Neural cell (in vitro differentiated cells): ENCODE measurements at regions not wholly inside any gene's neighbourhood (a gene's known extent, or its start where the extent isn't known, plus 50 kb on each side); places are given as distances from the start of the nearest gene placed in this dataset.

Source experiments
- H2AFZ ChIP-seq: fragments of 200-600, 300-800 bp; sonication (generic), shearing (Covaris generic); 2 replicates; pipeline ENCODE4 v1.6.0; 2014; ENCODE audit warnings: low read depth, mild to moderate bottlenecking, antibody characterized with exemption, low read length, moderate library complexity
- H3F3A ChIP-seq: fragments of 200-600 bp; shearing (Covaris generic); 2 replicates; pipeline ENCODE4 v1.6.1; 2016; ENCODE audit warnings: mild to moderate bottlenecking, moderate library complexity, mixed read lengths, antibody characterized with exemption, low read length; ENCODE audit not compliant: insufficient read depth, poor library complexity, severe bottlenecking
- H3K27ac ChIP-seq: fragments of 200-600, 300-800 bp; sonication (generic), shearing (Covaris generic); 2 replicates; pipeline ENCODE4 v1.5.1; 2014; ENCODE audit warnings: mild to moderate bottlenecking, low read length, moderate library complexity
- H3K27me3 ChIP-seq: fragments of 300-800, 200-600 bp; sonication (generic), shearing (Covaris generic); 2 replicates; pipeline ENCODE4 v1.6.0; 2014; ENCODE audit warnings: mild to moderate bottlenecking, low read depth, low read length, moderate library complexity; ENCODE audit not compliant: insufficient read depth
- H3K36me3 ChIP-seq: fragments of 300-800, 200-600 bp; sonication (generic), shearing (Covaris generic); 2 replicates; pipeline ENCODE4 v1.5.1; 2014; ENCODE audit warnings: mild to moderate bottlenecking, antibody characterized with exemption, low read length, moderate library complexity; ENCODE audit not compliant: insufficient read depth
- H3K4me2 ChIP-seq: fragments of 300-800, 200-600 bp; sonication (generic), shearing (Covaris generic); 2 replicates; pipeline ENCODE4 v1.6.0; 2014; ENCODE audit warnings: mild to moderate bottlenecking, low read length
- H3K4me3 ChIP-seq: fragments of 300-800, 200-600 bp; sonication (generic), shearing (Covaris generic); 2 replicates; pipeline ENCODE4 v1.5.1; 2014; ENCODE audit warnings: mild to moderate bottlenecking, low read length, moderate library complexity
- H3K79me2 ChIP-seq: fragments of 200-600 bp; shearing (Covaris generic); replicated peaks from 2 replicates; pipeline ENCODE4 v1.6.0; 2014; ENCODE audit warnings: mild to moderate bottlenecking, low read length, moderate library complexity; ENCODE audit not compliant: insufficient read depth
- H3K9ac ChIP-seq: fragments of 300-800, 200-600 bp; sonication (generic), shearing (Covaris generic); 2 replicates; pipeline ENCODE4 v1.6.1; 2016; ENCODE audit warnings: mild to moderate bottlenecking, low read length, mixed read lengths
- H3K9me2 ChIP-seq: fragments of 200-600 bp; shearing (Covaris generic); 2 replicates; pipeline ENCODE4 v1.6.1; 2016; ENCODE audit warnings: mild to moderate bottlenecking, low read length, mixed read lengths; ENCODE audit not compliant: insufficient read depth
- H3K9me3 ChIP-seq: fragments of 200-600, 300-800 bp; sonication (generic), shearing (Covaris generic); 2 replicates; pipeline ENCODE4 v1.6.1; 2016; ENCODE audit warnings: mild to moderate bottlenecking, mixed run types, low read length, moderate library complexity, mixed read lengths
- H4K20me1 ChIP-seq: fragments of 200-600 bp; shearing (Covaris generic); 2 replicates; pipeline ENCODE4 v1.6.1; 2016; ENCODE audit warnings: mild to moderate bottlenecking, mixed run types; ENCODE audit not compliant: insufficient read depth
- CTCF ChIP-seq: fragments of 450-650 bp; IDR thresholded peaks from 2 replicates; pipeline ENCODE4 v1.5.1; 2014; ENCODE audit warnings: antibody characterized with exemption, mild to moderate bottlenecking, moderate library complexity; ENCODE audit not compliant: poor library complexity, severe bottlenecking
- EP300 ChIP-seq: fragments of 450-650 bp; conservative IDR thresholded peaks from 2 replicates; pipeline ENCODE4 v1.6.1; 2014; ENCODE audit warnings: antibody characterized with exemption, mild to moderate bottlenecking, moderate library complexity; ENCODE audit not compliant: poor library complexity, severe bottlenecking
- EZH2 ChIP-seq: fragments of 200-600, 300-800 bp; shearing (Covaris generic), sonication (generic); IDR thresholded peaks from 2 replicates; pipeline ENCODE4 v1.6.1; 2014; ENCODE audit warnings: antibody characterized with exemption, low read length, borderline replicate concordance, mild to moderate bottlenecking; ENCODE audit not compliant: insufficient read depth, poor library complexity, severe bottlenecking
- MXI1 ChIP-seq: fragments of 450-650 bp; conservative IDR thresholded peaks from 2 replicates; pipeline ENCODE4 v1.6.1; 2014; ENCODE audit warnings: antibody characterized with exemption, mild to moderate bottlenecking; ENCODE audit not compliant: poor library complexity, severe bottlenecking
- POLR2AphosphoS5 ChIP-seq: IDR thresholded peaks from 2 replicates; pipeline ENCODE4 v1.6.1; 2012
- RAD21 ChIP-seq: fragments of 450-650 bp; conservative IDR thresholded peaks from 2 replicates; pipeline ENCODE4 v1.6.1; 2014; ENCODE audit warnings: antibody characterized with exemption, mild to moderate bottlenecking, moderate library complexity
- REST ChIP-seq: IDR thresholded peaks from 2 replicates; pipeline ENCODE4 v1.6.1; 2012; ENCODE audit warnings: borderline replicate concordance
- SMC3 ChIP-seq: fragments of 450-650 bp; conservative IDR thresholded peaks from 2 replicates; pipeline ENCODE4 v1.6.1; 2014; ENCODE audit warnings: antibody characterized with exemption, mild to moderate bottlenecking, moderate library complexity; ENCODE audit not compliant: poor library complexity
- TAF1 ChIP-seq: IDR thresholded peaks from 2 replicates; pipeline ENCODE4 v1.6.1; 2012; ENCODE audit warnings: low read depth

DNA sequence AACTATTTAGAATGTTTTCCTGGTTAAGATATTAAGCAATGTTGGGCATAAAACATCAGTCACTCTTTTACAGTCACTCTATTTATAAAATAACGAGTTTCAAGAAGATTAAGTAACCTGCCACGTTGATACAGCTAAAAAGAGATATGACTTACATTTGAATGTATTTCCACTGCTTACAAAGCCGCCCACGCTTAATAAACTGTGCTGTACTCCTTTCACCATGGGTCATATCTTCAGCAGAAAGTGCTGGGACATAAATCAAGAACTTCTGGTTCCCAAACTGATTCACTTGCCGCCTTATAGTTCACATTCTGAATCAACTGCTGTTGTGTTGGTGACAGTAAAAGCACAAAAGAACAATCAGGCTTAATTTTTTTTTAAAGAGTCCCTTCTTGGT, 666.7 kb downstream of the NCAM2 start:
- Histone ChIP-seq H2AFZ (no peak overlapping the region), H3K9ac (no peak overlapping the region), H3F3A (no peaks in the 10 kb centered on the region), H3K79me2 (no peaks in the 10 kb centered on the region), H3K27me3 (no peaks in the 10 kb centered on the region), H3K9me3 (no peaks in the 10 kb centered on the region), H3K9me2 (no peaks in the 10 kb centered on the region), H3K36me3 (no peaks in the 10 kb centered on the region), H3K4me3 (no peak overlapping the region), H4K20me1 (no peaks in the 10 kb centered on the region), H3K4me2 (no peak overlapping the region), H3K27ac (no peak overlapping the region)
- TF ChIP-seq RAD21 (no peak), REST (no peak), TAF1 (no peak), SMC3 (no peak), POLR2AphosphoS5 (no peak), CTCF (no peak), EZH2 (no peak), MXI1 (no peak), EP300 (no peak)

DNA sequence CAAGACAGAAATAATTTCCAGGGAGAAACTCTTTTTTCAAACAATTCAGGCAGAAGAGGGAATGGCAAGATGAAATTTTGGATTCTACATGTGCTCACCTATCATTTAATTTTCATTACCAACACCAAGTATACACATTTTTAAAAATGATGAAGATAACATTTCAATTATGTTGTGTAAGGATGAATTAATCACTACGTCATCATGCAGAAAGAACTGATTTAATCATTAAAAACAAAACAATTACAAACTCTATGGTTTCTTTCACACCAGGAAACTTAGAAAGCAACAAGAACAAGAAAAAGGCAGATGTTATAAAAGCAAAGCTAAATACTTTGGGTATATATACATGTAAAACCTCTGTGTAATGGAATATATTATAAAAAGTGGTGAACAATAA, 668.5 kb downstream of the NCAM2 start:
- H3K36me3 ChIP-seq = no peaks in the 10 kb centered on the region
- H2AFZ ChIP-seq = no peak overlapping the region
- H3K9ac ChIP-seq = no peak overlapping the region
- no peak overlapping the region for H3K27ac ChIP-seq
- H3K27me3 ChIP-seq = no peaks in the 10 kb centered on the region
- H3K79me2 ChIP-seq = no peaks in the 10 kb centered on the region
- no peaks in the 10 kb centered on the region for H3K9me2 ChIP-seq
- H3K9me3 ChIP-seq = no peaks in the 10 kb centered on the region
- H3K4me3 ChIP-seq = no peak overlapping the region
- no peaks in the 10 kb centered on the region for H3F3A ChIP-seq
- H3K4me2 ChIP-seq = no peak overlapping the region
- no peak for TF ChIP-seq REST
- no peaks in the 10 kb centered on the region for H4K20me1 ChIP-seq
